Pancreas (tissue), 10 donors: ENCODE measurements at regions not wholly inside any gene's neighbourhood (a gene's known extent, or its start where the extent isn't known, plus 50 kb on each side); places are given as distances from the start of the nearest gene placed in this dataset.

Experiments used
- ATAC-seq, 4 donors: fragments of 200-7000 bp; cut with Tn5 transposase; one replicate each; pipeline versions ENCODE4 v1.8.0 to v1.9.1; 2020; ENCODE audit warnings: mild to moderate bottlenecking in 4 of 4, moderate library complexity in 4 of 4
- DNase-seq, 6 donors: peaks; one replicate each; pipeline ENCODE4 v3.0.0-alpha.2; 2020
- FAIRE-seq: peaks from 2 replicates; lab custom pipeline; 2012; peaks lifted over from hg19 to GRCh38; lab: Jason Lieb, UNC
- H3K27ac ChIP-seq, 4 donors: fragments of 200-600 bp; sonication (generic); 1 replicate in 3 of 4; 2 replicates in 1 of 4; pipeline versions ENCODE4 v1.5.0 to v1.8.0; 2020
- H3K27me3 ChIP-seq, 4 donors: fragments of 200-600 bp; one replicate each; pipeline ENCODE4 v1.8.0; 2021
- H3K36me3 ChIP-seq, 3 donors: fragments of 200-600 bp; sonication (generic) in 1 of 3; one replicate each; pipeline versions ENCODE4 v1.5.0 to v1.8.0; 2020 to 2021
- H3K4me1 ChIP-seq, 3 donors: fragments of 200-600 bp; one replicate each; pipeline ENCODE4 v1.8.0; 2021
- H3K4me3 ChIP-seq, 4 donors: fragments of 200-600 bp; sonication (generic) in 2 of 4; one replicate each; pipeline versions ENCODE4 v1.5.0 to v1.8.0; 2020 to 2021
- H3K9me3 ChIP-seq, 4 donors: fragments of 200-600 bp; one replicate each; pipeline ENCODE4 v1.8.0; 2021
- WGBS, 2 donors: extraction: QIAGEN DNeasy Blood & Tissue Kit; methylation state at CpG; one replicate each; pipeline ENCODE4 v1.1.7; 2013; 5-methylcytosine and 5-hydroxymethylcytosine counted together
- intact Hi-C, 3 donors: fragments of 100-400 bp; cut with DNase I; formaldehyde crosslinking; loops; one replicate each; pipeline versions ENCODE4 v1.11.1 to v1.14.2; 2022
- TF ChIP-seq, protein P1 (sequence below), 4 donors: fragments of 200-600 bp; sonication (generic) in 3 of 4; IDR thresholded peaks; one replicate each; pipeline versions ENCODE4 v1.5.0 to v1.8.0; 2021; ENCODE audit warnings: antibody characterized with exemption in 4 of 4
- donor health status: healthy with polysubstance abuse.
- donor health status: DM: no; HTN: no; CAD: no; lungs with moderate emphysema.
- donor health status: DM: no; HTN: no; CAD: no.
- donor health status: control.
- donor health status: control.
- donor health status: Bipolar disorder and iron deficiency.
- donor health status: DM: yes; HTN: yes; CAD: no.
- donor health status: DM: no; HTN: no; CAD: no.
- donor health status: DM: no; HTN: no; CAD: no.
- donor health status: DM: yes; HTN: yes; CAD: no.

DNA sequence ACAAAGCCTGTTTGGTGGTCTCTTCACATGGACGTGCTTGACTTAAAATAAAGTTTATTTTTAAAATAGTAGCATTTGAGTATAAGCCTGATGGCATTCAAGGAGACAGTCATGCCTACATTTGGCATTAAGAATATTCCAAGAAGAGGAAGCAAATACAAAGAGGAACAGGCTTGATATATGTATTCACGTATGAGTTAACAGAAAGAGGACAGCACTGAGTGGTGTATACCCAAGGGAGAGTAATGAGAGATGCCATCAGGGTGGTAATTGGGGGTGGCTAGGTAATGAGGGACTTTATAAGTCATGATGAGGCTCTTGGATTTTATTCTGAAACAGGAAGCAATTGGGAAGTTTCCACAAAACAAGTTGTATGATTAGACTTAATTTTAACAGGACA is 363.3 kb downstream of the SEMA3D start:
- ATAC-seq (no peak), FAIRE-seq (no peak), DNase-seq (no peak)
- intact Hi-C loops, result no loop called here
- Histone ChIP-seq H3K27ac (no peak overlapping the region), H3K27me3 (no peaks in the 10 kb centered on the region), H3K9me3 (no peaks in the 10 kb centered on the region), H3K4me3 (no peak overlapping the region), H3K4me1 (no peaks in the 10 kb centered on the region), H3K36me3 (no peaks in the 10 kb centered on the region)
- TF ChIP-seq, protein P1, sequence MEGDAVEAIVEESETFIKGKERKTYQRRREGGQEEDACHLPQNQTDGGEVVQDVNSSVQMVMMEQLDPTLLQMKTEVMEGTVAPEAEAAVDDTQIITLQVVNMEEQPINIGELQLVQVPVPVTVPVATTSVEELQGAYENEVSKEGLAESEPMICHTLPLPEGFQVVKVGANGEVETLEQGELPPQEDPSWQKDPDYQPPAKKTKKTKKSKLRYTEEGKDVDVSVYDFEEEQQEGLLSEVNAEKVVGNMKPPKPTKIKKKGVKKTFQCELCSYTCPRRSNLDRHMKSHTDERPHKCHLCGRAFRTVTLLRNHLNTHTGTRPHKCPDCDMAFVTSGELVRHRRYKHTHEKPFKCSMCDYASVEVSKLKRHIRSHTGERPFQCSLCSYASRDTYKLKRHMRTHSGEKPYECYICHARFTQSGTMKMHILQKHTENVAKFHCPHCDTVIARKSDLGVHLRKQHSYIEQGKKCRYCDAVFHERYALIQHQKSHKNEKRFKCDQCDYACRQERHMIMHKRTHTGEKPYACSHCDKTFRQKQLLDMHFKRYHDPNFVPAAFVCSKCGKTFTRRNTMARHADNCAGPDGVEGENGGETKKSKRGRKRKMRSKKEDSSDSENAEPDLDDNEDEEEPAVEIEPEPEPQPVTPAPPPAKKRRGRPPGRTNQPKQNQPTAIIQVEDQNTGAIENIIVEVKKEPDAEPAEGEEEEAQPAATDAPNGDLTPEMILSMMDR (IDR thresholded peaks at IDR 0.05), result no peak
- WGBS, 2 donors, result 31 to 42% methylated on average over 2 of the region's 2 CpGs

DNA sequence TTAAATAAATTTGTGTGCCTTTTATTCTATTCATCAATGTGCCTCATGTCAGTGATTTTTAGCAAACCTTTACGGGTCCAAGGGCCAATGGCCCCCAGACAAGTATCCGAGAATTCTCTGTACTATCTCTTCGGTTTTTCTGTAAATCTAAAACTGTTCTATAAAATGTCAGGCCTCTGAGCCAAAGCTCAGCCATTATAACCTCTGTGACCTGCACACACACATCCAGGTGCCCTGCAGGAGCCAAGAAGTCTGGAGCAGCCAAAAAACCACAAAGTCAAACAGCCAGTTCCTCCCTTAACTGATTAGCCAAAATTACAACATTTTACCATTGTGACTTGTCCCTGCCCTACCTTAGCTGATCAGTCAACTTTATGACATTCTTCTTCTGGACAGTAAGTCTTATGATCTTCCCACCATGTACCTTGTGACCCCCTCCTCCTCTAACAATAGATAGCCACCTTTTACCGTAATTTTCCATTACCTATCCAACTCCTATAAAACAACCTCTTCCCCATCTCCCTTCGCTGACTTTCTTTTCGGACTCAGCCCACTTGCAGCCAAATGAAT is 363.8 kb downstream of the SEMA3D start:
- TF ChIP-seq, protein P1 (IDR thresholded peaks at IDR 0.05), result no peak
- no peak overlapping the region for H3K27ac ChIP-seq
- intact Hi-C loops, result no loop called here
- H3K36me3 ChIP-seq, result no peaks in the 10 kb centered on the region
- ATAC-seq, result no peak
- H3K4me3 ChIP-seq, result no peak overlapping the region
- no peaks in the 10 kb centered on the region for H3K4me1 ChIP-seq
- 69 to 82% methylated on average over 6 of the region's 6 CpGs for WGBS, 2 donors
- H3K9me3 ChIP-seq, result no peaks in the 10 kb centered on the region
- FAIRE-seq, result no peak
- no peaks in the 10 kb centered on the region for H3K27me3 ChIP-seq
- no peak for DNase-seq

DNA sequence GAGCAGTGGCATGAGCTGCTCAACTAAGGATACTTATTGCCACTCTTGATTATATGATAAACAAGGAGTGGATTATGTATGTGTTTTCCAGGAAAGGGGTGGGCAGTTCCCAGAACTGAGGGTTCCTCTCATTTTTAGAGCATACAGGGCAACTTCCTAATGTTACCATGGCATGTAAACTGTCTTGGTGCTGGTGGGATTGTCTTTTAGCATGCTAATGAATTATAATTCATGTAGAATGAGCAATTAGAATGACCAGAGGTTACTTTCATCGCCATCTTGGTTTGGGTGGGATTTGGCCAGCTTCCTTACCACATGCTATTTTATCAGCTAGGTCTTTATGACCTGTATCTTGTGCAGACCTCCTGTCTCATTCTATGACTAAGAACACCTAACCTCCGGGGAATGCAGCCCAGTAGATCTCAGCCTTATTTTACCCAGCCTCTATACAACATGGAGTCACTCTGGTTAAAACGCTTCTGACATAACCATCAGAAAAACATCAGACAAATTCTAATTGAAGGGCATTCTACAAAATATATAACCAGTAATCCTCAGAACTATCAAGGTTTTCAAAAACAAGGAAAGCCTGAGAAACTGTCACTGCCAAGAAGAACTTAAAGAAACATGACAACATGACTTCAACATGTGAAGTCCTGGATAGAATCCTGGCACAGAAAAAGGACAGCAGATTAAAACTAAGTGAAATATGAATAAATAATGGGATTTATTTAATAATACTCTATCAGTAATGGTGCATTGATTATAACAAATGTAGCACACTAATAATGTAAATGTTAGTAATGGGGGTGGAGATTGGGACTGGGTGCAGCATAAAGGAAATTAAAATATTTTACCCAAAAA is 365.0 kb downstream of the SEMA3D start:
- Histone ChIP-seq H3K9me3 (no peaks in the 10 kb centered on the region), H3K27me3 (no peaks in the 10 kb centered on the region), H3K27ac (no peak overlapping the region), H3K4me1 (no peaks in the 10 kb centered on the region), H3K4me3 (no peak overlapping the region), H3K36me3 (no peaks in the 10 kb centered on the region)
- WGBS, 2 donors, result 74 to 80% methylated on average over 3 of the region's 3 CpGs
- TF ChIP-seq, protein P1 (IDR thresholded peaks at IDR 0.05), result no peak
- no peak for FAIRE-seq
- no peak for ATAC-seq
- intact Hi-C loops, result no loop called here
- no peak for DNase-seq

DNA sequence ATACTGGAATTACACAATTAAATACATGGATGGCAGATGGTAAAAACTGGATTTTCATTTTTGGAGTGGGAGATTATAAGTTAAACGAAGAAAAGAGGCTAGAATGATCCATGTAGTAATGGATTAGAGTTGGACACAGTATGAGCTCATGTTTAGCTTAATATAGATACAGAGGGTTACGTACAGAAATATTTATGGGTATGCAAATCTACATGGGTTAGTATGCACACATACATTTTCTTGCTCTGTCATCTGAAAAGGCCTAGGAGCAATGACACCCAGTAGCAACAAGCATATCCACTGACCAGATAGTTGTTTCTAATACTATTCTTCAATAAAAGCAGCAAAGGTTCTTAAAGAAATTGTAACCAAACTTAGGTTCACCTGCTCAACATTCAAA is 366.4 kb downstream of the SEMA3D start:
- FAIRE-seq (no peak), ATAC-seq (no peak), DNase-seq (no peak)
- TF ChIP-seq, protein P1 (IDR thresholded peaks at IDR 0.05), result no peak
- Histone ChIP-seq H3K4me1 (no peaks in the 10 kb centered on the region), H3K9me3 (no peaks in the 10 kb centered on the region), H3K27me3 (no peaks in the 10 kb centered on the region), H3K27ac (no peak overlapping the region), H3K4me3 (no peak overlapping the region), H3K36me3 (no peaks in the 10 kb centered on the region)
- 36 to 45% methylated on average over 2 of the region's 2 CpGs for WGBS, 2 donors
- intact Hi-C loops, result no loop called here

DNA sequence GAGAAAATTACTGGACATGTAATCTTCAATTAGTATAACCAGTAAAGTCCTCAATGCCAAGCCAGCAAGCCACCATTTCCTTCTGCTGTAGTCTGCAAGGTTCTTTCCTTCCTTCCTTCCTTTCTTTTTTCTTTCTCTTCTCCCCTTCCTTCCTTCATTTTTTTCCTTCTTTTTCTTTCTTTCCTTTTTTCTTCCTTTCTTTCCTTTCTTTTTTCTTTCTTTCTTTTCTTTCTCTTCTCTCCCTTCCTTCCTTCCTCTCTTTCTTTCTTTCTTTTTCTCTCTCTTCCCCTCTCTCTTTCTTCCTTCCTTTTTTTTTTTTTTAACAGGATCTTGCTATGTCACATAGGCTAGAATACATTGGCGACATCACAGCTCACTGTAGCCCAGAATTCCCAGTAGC is 369.8 kb downstream of the SEMA3D start:
- FAIRE-seq (no peak), ATAC-seq (no peak), DNase-seq (no peak)
- H3K4me1 ChIP-seq, result no peaks in the 10 kb centered on the region
- no peaks in the 10 kb centered on the region for H3K36me3 ChIP-seq
- H3K27ac ChIP-seq, result no peak overlapping the region
- no peaks in the 10 kb centered on the region for H3K27me3 ChIP-seq
- no peak overlapping the region for H3K4me3 ChIP-seq
- TF ChIP-seq, protein P1 (IDR thresholded peaks at IDR 0.05), result no peak
- WGBS, 2 donors, result 76 to 84% methylated on average over 1 of the region's 1 CpG
- no peaks in the 10 kb centered on the region for H3K9me3 ChIP-seq
- intact Hi-C loops, result no loop called here
